ENCODE measurements at regions not wholly inside any gene's neighbourhood (a gene's known extent, or its start where the extent isn't known, plus 50 kb on each side); places are given as distances from the start of the nearest gene placed in this dataset.

- ATAC-seq (ENCODE audit: low read depth) (no peak), DNase-seq (no peak)
- Mint-ChIP-seq H3K4me1 (peaks cover 4% of the 10 kb centered on the region), H3K4me3 (no peak overlapping the region), H3K27ac (no peak overlapping the region), H3K27me3 (no peaks in the 10 kb centered on the region), H3K9me3 (ENCODE audit: insufficient read depth) (no peaks in the 10 kb centered on the region)
- Histone ChIP-seq H3K9ac (ENCODE audit: low read length) (no peak overlapping the region), H3K27me3 (replicated peaks in 1 of 4; ENCODE audit: control extremely low read depth in 1 of 4, control insufficient read depth in 3 of 4, insufficient read depth in 4 of 4, low read length in 3 of 4) (peaks cover 0 to 3% (median 0%) of the 10 kb centered on the region in 4 experiments), H3K4me2 (replicated peaks; ENCODE audit: low read depth, low read length, poor library complexity, severe bottlenecking) (no peak overlapping the region), H2AFZ (ENCODE audit: insufficient read depth, low read depth, low read length, poor library complexity, severe bottlenecking) (no peak overlapping the region), H3K79me2 (ENCODE audit: control insufficient read depth, insufficient read depth, low read length) (no peaks in the 10 kb centered on the region), H3K4me1 (ENCODE audit: control insufficient read depth in 2 of 2, insufficient read depth in 2 of 2, low read length in 2 of 2) (no peaks in the 10 kb centered on the region), H3K4me3 (ENCODE audit: control extremely low read depth in 1 of 5, extremely low read depth in 1 of 5, insufficient read depth in 1 of 5, low read depth in 2 of 5, low read length in 4 of 5) (no peak overlapping the region), H3K9me3 (ENCODE audit: control extremely low read depth in 1 of 3, control insufficient read depth in 2 of 3, insufficient read depth in 1 of 3, low read length in 2 of 3) (no peaks in the 10 kb centered on the region), H3K27ac (ENCODE audit: low read length in 2 of 2) (no peak overlapping the region), H3K36me3 (replicated peaks in 1 of 2; ENCODE audit: control extremely low read depth in 1 of 2, control insufficient read depth in 1 of 2, extremely low read depth in 1 of 2, insufficient read depth in 2 of 2, low read length in 1 of 2) (no peaks in the 10 kb centered on the region), H4K20me1 (ENCODE audit: control insufficient read depth, insufficient read depth, low read length, poor library complexity, severe bottlenecking) (no peaks in the 10 kb centered on the region)
- no CpG with 5 or more reads among the region's 2 CpGs for WGBS (ENCODE audit: insufficient coverage)
- POLR2A ChIA-PET, result no interaction called here
- CTCF ChIA-PET, result no interaction called here
- TF ChIP-seq EZH2 (IDR thresholded peaks at IDR 0.05; ENCODE audit: borderline replicate concordance, insufficient read depth, low read depth, low read length, poor library complexity, severe bottlenecking) (no peak), CTCF (IDR thresholded peaks at IDR 0.05) (no peak)
- intact Hi-C loops (cut with micrococcal nuclease), result no loop called here
Observed at GRCh38 chrX:44035571-44035970, 62.4 kb upstream of the NDP start.

DNA sequence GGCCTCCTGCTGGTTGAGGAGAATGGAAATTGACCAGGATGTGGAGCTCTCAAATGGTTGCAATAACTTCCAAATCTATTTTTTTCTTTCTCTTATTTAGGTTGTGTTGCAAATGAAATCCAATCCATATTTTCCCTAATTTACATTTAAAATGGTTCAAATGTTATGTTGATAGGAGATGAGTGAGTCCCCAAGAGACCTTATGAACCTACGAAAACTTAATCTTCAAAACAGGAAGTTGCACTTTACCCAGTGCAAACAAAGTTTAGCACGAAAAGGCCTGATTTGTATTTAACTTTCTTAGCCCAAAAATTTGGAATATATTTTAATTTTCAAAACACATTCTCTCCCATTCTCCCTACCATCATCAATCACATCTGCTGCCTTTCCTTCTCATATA, 59.3 kb upstream of the NDP start:
- H3K4me2 ChIP-seq (replicated peaks; ENCODE audit: low read depth, low read length, poor library complexity, severe bottlenecking), result no peak overlapping the region
- Mint-ChIP-seq H3K27ac (no peak overlapping the region), H3K27me3 (no peaks in the 10 kb centered on the region), H3K9me3 (ENCODE audit: insufficient read depth) (no peaks in the 10 kb centered on the region), H3K4me1 (peaks cover 4% of the 10 kb centered on the region), H3K4me3 (no peak overlapping the region)
- DNase-seq, result no peak
- H3K27me3 ChIP-seq (replicated peaks in 1 of 4; ENCODE audit: control extremely low read depth in 1 of 4, control insufficient read depth in 3 of 4, insufficient read depth in 4 of 4, low read length in 3 of 4), result peaks cover 0 to 3% (median 0%) of the 10 kb centered on the region in 4 experiments
- H3K4me1 ChIP-seq (ENCODE audit: control insufficient read depth in 2 of 2, insufficient read depth in 2 of 2, low read length in 2 of 2), result no peaks in the 10 kb centered on the region
- H3K36me3 ChIP-seq (replicated peaks in 1 of 2; ENCODE audit: control extremely low read depth in 1 of 2, control insufficient read depth in 1 of 2, extremely low read depth in 1 of 2, insufficient read depth in 2 of 2, low read length in 1 of 2), result no peaks in the 10 kb centered on the region
- no peak overlapping the region for H3K27ac ChIP-seq (ENCODE audit: low read length in 2 of 2)
- ATAC-seq (ENCODE audit: low read depth), result no peak
- CTCF ChIA-PET, result no interaction called here
- TF ChIP-seq CTCF (IDR thresholded peaks at IDR 0.05) (no peak), EZH2 (IDR thresholded peaks at IDR 0.05; ENCODE audit: borderline replicate concordance, insufficient read depth, low read depth, low read length, poor library complexity, severe bottlenecking) (no peak)
- POLR2A ChIA-PET, result no interaction called here
- no peaks in the 10 kb centered on the region for H3K79me2 ChIP-seq (ENCODE audit: control insufficient read depth, insufficient read depth, low read length)
- H3K9me3 ChIP-seq (ENCODE audit: control extremely low read depth in 1 of 3, control insufficient read depth in 2 of 3, insufficient read depth in 1 of 3, low read length in 2 of 3), result no peaks in the 10 kb centered on the region
- intact Hi-C loops (cut with micrococcal nuclease), result no loop called here
- no CpG with 5 or more reads among the region's 2 CpGs for WGBS (ENCODE audit: insufficient coverage)
- no peak overlapping the region for H3K9ac ChIP-seq (ENCODE audit: low read length)
- H4K20me1 ChIP-seq (ENCODE audit: control insufficient read depth, insufficient read depth, low read length, poor library complexity, severe bottlenecking), result no peaks in the 10 kb centered on the region
- H2AFZ ChIP-seq (ENCODE audit: insufficient read depth, low read depth, low read length, poor library complexity, severe bottlenecking), result no peak overlapping the region
- no peak overlapping the region for H3K4me3 ChIP-seq (ENCODE audit: control extremely low read depth in 1 of 5, extremely low read depth in 1 of 5, insufficient read depth in 1 of 5, low read depth in 2 of 5, low read length in 4 of 5)
